SK-N-SH (cell line): ENCODE measurements at regions not wholly inside any gene's neighbourhood (a gene's known extent, or its start where the extent isn't known, plus 50 kb on each side); places are given as distances from the start of the nearest gene placed in this dataset.

Experiments used
- EP300 ChIP-seq, 2 experiments: IDR thresholded peaks; 2 replicates each; pipeline versions ENCODE4 v1.4.0 to v1.6.1; 2012; ENCODE audit warnings: borderline replicate concordance in 1 of 2, low read depth in 1 of 2, low read length in 1 of 2
- GATA2 ChIP-seq: sonication (generic); formaldehyde crosslinking; IDR thresholded peaks from 2 replicates; pipeline ENCODE4 v1.5.0; 2020; ENCODE audit warnings: mild to moderate bottlenecking, missing genetic modification reagents
- SIN3A ChIP-seq: IDR thresholded peaks from 2 replicates; pipeline ENCODE4 v1.6.1; 2012; ENCODE audit warnings: low read depth, mild to moderate bottlenecking, low read length, moderate library complexity, borderline replicate concordance
- TAF1 ChIP-seq: IDR thresholded peaks from 2 replicates; pipeline ENCODE4 v1.6.1; 2012; ENCODE audit warnings: low read depth, mild to moderate bottlenecking, low read length, moderate library complexity, borderline replicate concordance
- TF ChIP-seq, protein P1 (sequence below): fragments of 200-600 bp; sonication (generic); IDR thresholded peaks from 2 replicates; pipeline ENCODE4 v1.6.1; 2017; ENCODE audit warnings: antibody characterized with exemption, mild to moderate bottlenecking, moderate library complexity

DNA sequence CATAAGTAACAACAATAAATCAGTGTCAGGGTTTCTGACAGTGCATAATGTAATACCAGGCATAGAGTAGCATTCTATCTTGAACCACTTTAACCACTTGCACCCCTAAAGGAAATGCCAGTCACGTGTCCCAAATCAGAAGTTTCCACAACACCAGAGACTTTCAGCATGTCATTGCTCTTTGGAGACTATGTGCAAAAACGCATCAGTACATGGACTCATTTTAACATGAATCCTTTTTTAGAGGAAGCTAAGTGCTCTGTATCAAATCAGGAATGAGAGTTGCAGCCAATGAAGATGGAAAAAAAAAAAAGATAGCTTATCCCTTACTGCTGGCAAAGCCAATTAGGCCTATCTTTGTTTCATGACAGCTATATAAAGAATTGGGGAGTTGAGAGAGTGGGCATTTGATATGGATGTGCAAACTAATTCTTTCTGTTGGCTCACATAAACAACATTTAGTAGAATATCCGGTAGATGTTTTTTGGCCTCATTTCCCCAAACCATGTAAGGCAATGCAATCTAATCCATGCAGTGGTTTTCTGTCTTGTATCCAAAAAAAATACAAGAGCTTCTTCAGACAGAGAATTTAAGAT, 353.1 kb downstream of the IRS1 start:
- TF ChIP-seq, protein P1, sequence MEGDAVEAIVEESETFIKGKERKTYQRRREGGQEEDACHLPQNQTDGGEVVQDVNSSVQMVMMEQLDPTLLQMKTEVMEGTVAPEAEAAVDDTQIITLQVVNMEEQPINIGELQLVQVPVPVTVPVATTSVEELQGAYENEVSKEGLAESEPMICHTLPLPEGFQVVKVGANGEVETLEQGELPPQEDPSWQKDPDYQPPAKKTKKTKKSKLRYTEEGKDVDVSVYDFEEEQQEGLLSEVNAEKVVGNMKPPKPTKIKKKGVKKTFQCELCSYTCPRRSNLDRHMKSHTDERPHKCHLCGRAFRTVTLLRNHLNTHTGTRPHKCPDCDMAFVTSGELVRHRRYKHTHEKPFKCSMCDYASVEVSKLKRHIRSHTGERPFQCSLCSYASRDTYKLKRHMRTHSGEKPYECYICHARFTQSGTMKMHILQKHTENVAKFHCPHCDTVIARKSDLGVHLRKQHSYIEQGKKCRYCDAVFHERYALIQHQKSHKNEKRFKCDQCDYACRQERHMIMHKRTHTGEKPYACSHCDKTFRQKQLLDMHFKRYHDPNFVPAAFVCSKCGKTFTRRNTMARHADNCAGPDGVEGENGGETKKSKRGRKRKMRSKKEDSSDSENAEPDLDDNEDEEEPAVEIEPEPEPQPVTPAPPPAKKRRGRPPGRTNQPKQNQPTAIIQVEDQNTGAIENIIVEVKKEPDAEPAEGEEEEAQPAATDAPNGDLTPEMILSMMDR = no peak
- TF ChIP-seq EP300 (IDR thresholded peaks at IDR 0.05; ENCODE audit: borderline replicate concordance in 1 of 2, low read depth in 1 of 2, low read length in 1 of 2) = peak in 1 of 2 experiments; percentile 27; a peak in 1 of 4 replicates
- TF ChIP-seq SIN3A = no peak
- TF ChIP-seq GATA2 (CRISPR knock-in tag) = no peak
- TF ChIP-seq TAF1 = no peak
